ENCODE measurements at regions not wholly inside any gene's neighbourhood (a gene's known extent, or its start where the extent isn't known, plus 50 kb on each side); places are given as distances from the start of the nearest gene placed in this dataset.

GRCh38 chr16:73703891-73704290 is 592.7 kb upstream of the PSMD7 start:
- TF ChIP-seq POLR2A (IDR thresholded peaks at IDR 0.05; ENCODE audit: low read depth, low read length) = no peak
- no peak for TF ChIP-seq TAF1 (IDR thresholded peaks at IDR 0.05; ENCODE audit: borderline replicate concordance, low read depth, low read length)
